Ovary (tissue), 7 donors: ENCODE measurements at regions not wholly inside any gene's neighbourhood (a gene's known extent, or its start where the extent isn't known, plus 50 kb on each side); places are given as distances from the start of the nearest gene placed in this dataset.

Experiments used
- DNase-seq, 5 donors: peaks; one replicate each; pipeline ENCODE4 v3.0.0-alpha.2; 2019 to 2020
- H3K27ac ChIP-seq, 2 donors: fragments of 200-600 bp; one replicate each; pipeline versions ENCODE4 v1.5.1 to v1.8.0; 2019 to 2022
- H3K27me3 ChIP-seq: fragments of 200-600 bp; one replicate; pipeline ENCODE4 v1.8.0; 2022
- H3K36me3 ChIP-seq: fragments of 200-600 bp; sonication (generic); one replicate; pipeline ENCODE4 v1.5.1; 2019
- H3K4me1 ChIP-seq: one replicate; pipeline ENCODE4 v1.8.1; 2013; ENCODE audit warnings: mild to moderate bottlenecking, moderate library complexity; ENCODE audit not compliant: insufficient read depth
- H3K4me3 ChIP-seq: fragments of 200-600 bp; sonication (generic); one replicate; pipeline ENCODE4 v1.5.1; 2017
- H3K9me3 ChIP-seq, 2 donors: fragments of 200-600 bp in 1 of 2; sonication (generic) in 1 of 2; one replicate each; pipeline versions ENCODE4 v1.5.1 to v1.8.1; 2013 to 2019; ENCODE audit warnings: mild to moderate bottlenecking in 1 of 2, moderate library complexity in 1 of 2
- CTCF ChIP-seq, 3 donors: fragments of 450-650 bp in 2 of 3; fragments of 200-600 bp in 1 of 3; IDR thresholded peaks; one replicate each; pipeline versions ENCODE4 v1.5.1 to v1.8.0; 2016 to 2022; ENCODE audit warnings: antibody characterized with exemption in 3 of 3, mild to moderate bottlenecking in 1 of 3
- EP300 ChIP-seq: sonication (generic); formaldehyde crosslinking; IDR thresholded peaks from one replicate; pipeline ENCODE4 v1.6.1; 2017; ENCODE audit warnings: antibody characterized with exemption
- POLR2A ChIP-seq: fragments of 450-650 bp; IDR thresholded peaks from one replicate; pipeline ENCODE4 v1.6.1; 2017; ENCODE audit warnings: antibody characterized with exemption, mild to moderate bottlenecking, moderate library complexity
- WGBS, 3 donors: extraction: QIAGEN DNeasy Blood & Tissue Kit in 1 of 3; methylation state at CpG; one replicate each; pipeline versions ENCODE4 v1.1.5 to v1.1.7; 2013 to 2017; 5-methylcytosine and 5-hydroxymethylcytosine counted together
- intact Hi-C, 4 donors: fragments of 100-400 bp; cut with DNase I; formaldehyde crosslinking; loops; one replicate each; pipeline versions ENCODE4 v1.11.0 to v1.15.1; 2022 to 2023
- donor health status: DM: no; HTN: no; CAD: no; lungs with moderate emphysema.
- donor health status: DM: no; HTN: no; CAD: no.
- donor health status: Bipolar disorder and iron deficiency.
- donor health status: DM: no; HTN: no; CAD: no.
- donor health status: DM: yes; HTN: yes; CAD: no.

DNA sequence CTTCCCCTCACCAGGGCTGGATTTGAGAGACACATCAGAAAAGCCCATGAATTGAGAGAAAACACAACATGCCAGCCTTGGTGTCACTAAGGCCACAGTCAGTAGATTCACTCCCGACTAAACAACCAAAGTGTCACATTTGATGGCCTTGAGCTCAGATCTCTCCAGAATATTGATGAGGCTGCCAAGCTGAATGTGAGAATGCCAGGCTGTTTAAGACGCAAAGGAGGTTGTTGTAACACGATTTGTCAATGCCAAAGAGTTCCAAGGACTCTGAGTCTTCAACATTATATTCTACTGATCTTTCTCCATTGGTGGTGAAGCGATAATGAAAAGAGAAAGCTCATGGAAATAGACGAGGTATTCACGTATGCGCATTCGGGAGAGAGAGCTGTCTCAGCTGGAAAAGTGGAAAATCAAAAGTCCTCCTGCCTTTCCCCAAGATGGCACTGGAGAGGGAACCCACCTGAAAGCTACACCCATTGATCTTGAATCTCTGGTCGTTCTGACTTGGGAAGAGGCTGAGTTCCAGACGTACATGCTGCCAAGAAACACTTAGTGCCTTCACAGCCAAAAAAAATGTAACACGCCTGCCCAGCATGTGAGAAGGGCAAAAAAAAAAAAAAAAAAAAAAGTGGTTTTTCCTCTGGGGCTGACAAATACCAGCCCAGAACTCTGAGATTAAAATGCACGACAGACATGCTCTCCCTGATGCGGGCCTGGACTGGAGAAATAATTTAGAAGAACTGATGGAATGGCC lies 1159.6 kb downstream of the VRK1 start:
- no peaks in the 10 kb centered on the region for H3K36me3 ChIP-seq
- TF ChIP-seq POLR2A, result no peak
- TF ChIP-seq CTCF (IDR thresholded peaks at IDR 0.05), result no peak
- TF ChIP-seq EP300, result no peak
- no peaks in the 10 kb centered on the region for H3K9me3 ChIP-seq
- intact Hi-C loops, result no loop called here
- no peak for DNase-seq
- H3K4me3 ChIP-seq, result no peak overlapping the region
- WGBS, 3 donors, result 74 to 78% (median 78%) methylated on average over 13 of the region's 13 CpGs
- no peaks in the 10 kb centered on the region for H3K27me3 ChIP-seq
- H3K27ac ChIP-seq, result no peak overlapping the region
- H3K4me1 ChIP-seq, result no peaks in the 10 kb centered on the region

DNA sequence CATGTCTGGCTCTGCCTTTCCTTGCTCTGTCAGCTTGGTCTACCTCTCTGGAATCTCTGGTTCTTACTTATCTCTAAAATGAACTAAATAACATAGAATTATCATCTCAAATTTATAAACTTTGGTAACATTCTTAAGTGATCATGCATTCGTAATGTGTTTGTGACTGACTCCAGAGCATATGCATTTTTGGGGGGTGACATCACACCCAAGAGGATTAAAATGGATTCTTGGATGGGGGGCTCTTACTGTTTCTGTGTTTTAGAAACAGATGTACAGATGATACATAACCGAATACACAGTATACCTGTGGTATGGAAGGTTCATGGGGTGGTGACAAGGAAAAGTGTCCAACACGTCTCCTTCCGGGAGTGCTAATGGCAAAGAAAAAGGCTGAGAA lies 1162.1 kb downstream of the VRK1 start:
- 82 to 91% (median 86%) methylated on average over 4 of the region's 4 CpGs for WGBS, 3 donors
- no peak for DNase-seq
- Histone ChIP-seq H3K9me3 (no peaks in the 10 kb centered on the region), H3K27me3 (no peaks in the 10 kb centered on the region), H3K4me1 (no peaks in the 10 kb centered on the region), H3K36me3 (no peaks in the 10 kb centered on the region), H3K27ac (no peak overlapping the region), H3K4me3 (no peak overlapping the region)
- TF ChIP-seq POLR2A (no peak), CTCF (IDR thresholded peaks at IDR 0.05) (no peak), EP300 (no peak)
- intact Hi-C loops, result no loop called here

DNA sequence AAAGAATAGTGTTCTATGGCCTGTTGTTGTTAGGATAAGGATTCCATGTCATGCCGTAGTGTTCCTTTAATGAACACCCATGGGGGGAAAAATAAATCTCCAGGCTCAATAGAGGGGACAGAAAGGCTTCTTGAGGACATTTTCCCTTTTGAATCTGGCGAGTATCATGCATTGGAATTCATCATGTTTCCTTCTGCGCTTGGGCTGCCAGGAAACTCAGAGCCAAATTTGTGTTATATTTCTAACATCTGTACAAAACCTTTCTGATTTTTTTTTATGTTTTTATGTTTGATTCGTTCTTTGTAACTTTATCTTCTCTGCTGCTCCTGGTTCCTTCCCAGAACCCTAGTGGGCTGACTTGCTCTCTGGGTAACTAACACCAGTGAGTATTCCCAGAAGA lies 1163.3 kb downstream of the VRK1 start:
- 78 to 80% (median 79%) methylated on average over 4 of the region's 4 CpGs for WGBS, 3 donors
- no peaks in the 10 kb centered on the region for H3K36me3 ChIP-seq

DNA sequence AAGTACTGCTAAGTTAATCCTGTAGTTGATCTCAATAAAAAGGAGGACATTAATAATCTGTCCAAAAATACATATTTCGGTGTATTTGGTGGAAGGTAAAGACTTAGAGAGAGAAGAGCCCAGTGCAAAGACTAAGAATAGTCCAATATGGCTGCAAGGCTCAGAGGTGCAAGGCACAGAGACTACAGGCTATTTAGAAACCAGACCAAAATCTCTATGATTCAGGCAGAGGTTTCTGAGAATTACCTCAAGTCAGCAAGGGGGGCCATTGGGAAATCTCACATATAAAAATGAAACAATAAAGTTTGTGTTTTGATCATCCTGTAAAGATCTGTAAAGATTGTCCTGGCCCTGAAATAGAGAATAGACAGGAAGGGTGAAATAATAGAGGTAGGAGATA lies 1173.0 kb downstream of the VRK1 start:
- Histone ChIP-seq H3K4me1 (no peaks in the 10 kb centered on the region), H3K9me3 (no peaks in the 10 kb centered on the region), H3K27me3 (no peaks in the 10 kb centered on the region), H3K36me3 (no peaks in the 10 kb centered on the region), H3K27ac (no peak overlapping the region), H3K4me3 (no peak overlapping the region)
- TF ChIP-seq CTCF (IDR thresholded peaks at IDR 0.05) (no peak), EP300 (no peak)
- whole genome bisulfite sequencing, 3 donors, result 0 to 73% (median 52%) methylated on average over 1 of the region's 1 CpG
- intact Hi-C loops, result no loop called here
- no peak for DNase-seq

More for the DNA sequence above, 1163.3 kb downstream of the VRK1 start:
- no peak for TF ChIP-seq CTCF (IDR thresholded peaks at IDR 0.05)
- no peak for TF ChIP-seq POLR2A
- no peak for TF ChIP-seq EP300
- no peaks in the 10 kb centered on the region for H3K9me3 ChIP-seq
- no peak overlapping the region for H3K4me3 ChIP-seq
- H3K27ac ChIP-seq, result no peak overlapping the region
- H3K27me3 ChIP-seq, result no peaks in the 10 kb centered on the region
- H3K4me1 ChIP-seq, result no peaks in the 10 kb centered on the region
- DNase-seq, result no peak
- intact Hi-C loops, result loop anchor here in 1 of 4 donors (10.0 kb wide), 1 partner anchor 716 kb away; no protein-coding TSS in a partner anchor
